ENCODE measurements at regions not wholly inside any gene's neighbourhood (a gene's known extent, or its start where the extent isn't known, plus 50 kb on each side); places are given as distances from the start of the nearest gene placed in this dataset.

GRCh38 chr16:64242492-64242891 is 879.4 kb downstream of the CDH11 start:
- DNase-seq (ENCODE audit: low spot score): no peak

- DNase-seq (ENCODE audit: low spot score): no peak
Observed at GRCh38 chr16:64240586-64240985, 881.3 kb downstream of the CDH11 start.

- no peak for DNase-seq (ENCODE audit: low spot score)
Observed at GRCh38 chr16:64238571-64238970, 883.3 kb downstream of the CDH11 start.

GRCh38 chr16:64236316-64236715 is 885.5 kb downstream of the CDH11 start:
- no peak for DNase-seq (ENCODE audit: low spot score)

- no peak for DNase-seq (ENCODE audit: low spot score)
Observed at GRCh38 chr16:64234200-64234599, 887.7 kb downstream of the CDH11 start.

GRCh38 chr16:64225696-64226095 is 896.2 kb downstream of the CDH11 start:
- DNase-seq (ENCODE audit: low spot score): no peak

GRCh38 chr16:64225036-64225435 is 896.8 kb downstream of the CDH11 start:
- DNase-seq (ENCODE audit: low spot score): no peak

- no peak for DNase-seq (ENCODE audit: low spot score)
Observed at GRCh38 chr16:64217789-64218535, 903.9 kb downstream of the CDH11 start.

- DNase-seq (ENCODE audit: low spot score): no peak
Observed at GRCh38 chr16:64215730-64216129, 906.1 kb downstream of the CDH11 start.

- no peak for DNase-seq (ENCODE audit: low spot score)
Observed at GRCh38 chr16:64211331-64211730, 910.5 kb downstream of the CDH11 start.

GRCh38 chr16:64206862-64207261 is 915.0 kb downstream of the CDH11 start:
- no peak for DNase-seq (ENCODE audit: low spot score)

- no peak for DNase-seq (ENCODE audit: low spot score)
Observed at GRCh38 chr16:64203126-64203525, 918.7 kb downstream of the CDH11 start.

GRCh38 chr16:64202571-64202970 is 919.3 kb downstream of the CDH11 start:
- no peak for DNase-seq (ENCODE audit: low spot score)

GRCh38 chr16:64196444-64196843 is 925.4 kb downstream of the CDH11 start:
- DNase-seq (ENCODE audit: low spot score): no peak

GRCh38 chr16:64185954-64186353 is 935.9 kb downstream of the CDH11 start:
- no peak for DNase-seq (ENCODE audit: low spot score)

- no peak for DNase-seq (ENCODE audit: low spot score)
Observed at GRCh38 chr16:64184156-64184555, 937.7 kb downstream of the CDH11 start.

GRCh38 chr16:64182985-64183384 is 938.9 kb downstream of the CDH11 start:
- DNase-seq (ENCODE audit: low spot score): no peak

GRCh38 chr16:64181271-64181925 is 940.5 kb downstream of the CDH11 start:
- DNase-seq (ENCODE audit: low spot score): no peak

- DNase-seq (ENCODE audit: low spot score): no peak
Observed at GRCh38 chr16:64180136-64180900, 941.5 kb downstream of the CDH11 start.

GRCh38 chr16:64174327-64174726 is 947.5 kb downstream of the CDH11 start:
- DNase-seq (ENCODE audit: low spot score): no peak

- no peak for DNase-seq (ENCODE audit: low spot score)
Observed at GRCh38 chr16:64172652-64173051, 949.2 kb downstream of the CDH11 start.

GRCh38 chr16:64172226-64172625 is 949.6 kb downstream of the CDH11 start:
- no peak for DNase-seq (ENCODE audit: low spot score)

GRCh38 chr16:64171632-64172031 is 950.2 kb downstream of the CDH11 start:
- DNase-seq (ENCODE audit: low spot score): no peak

Data from mucosa of gallbladder (tissue), 1 donor.